IMR-90 (cell line): ENCODE measurements at regions not wholly inside any gene's neighbourhood (a gene's known extent, or its start where the extent isn't known, plus 50 kb on each side); places are given as distances from the start of the nearest gene placed in this dataset.

Source experiments
- ATAC-seq: fragments of 200-7000 bp; cut with Tn5 transposase; 2 replicates; pipeline ENCODE4 v1.9.1; 2020; ENCODE audit warnings: low read depth, mild to moderate bottlenecking, moderate library complexity
- BruUV-seq: library from RNA; stranded (reverse); fragments of 400-500 nt; replicated peaks from 2 replicates; lab custom pipeline; 2021; lab: Mats Ljungman, UMichigan
- CTCF ChIA-PET: fragments of 300-600 bp; formaldehyde crosslinking; extraction: SDS; loops from one replicate; lab custom pipeline; 2021; ENCODE audit warnings: antibody characterized with exemption; lab: Yijun Ruan, JAX
- POLR2A ChIA-PET: fragments of 300-600 bp; sonication (Branson Sonifier 250); formaldehyde crosslinking; loops from one replicate; lab custom pipeline; 2022; ENCODE audit warnings: antibody characterized with exemption; ENCODE audit not compliant: unreplicated experiment; lab: Charles Lee
- DNase-seq: peaks from one replicate; pipeline ENCODE4 v3.0.0; 2013
- H2AFZ ChIP-seq: replicated peaks from 2 replicates; pipeline ENCODE3; 2013; ENCODE audit warnings: low read length, mild to moderate bottlenecking; ENCODE audit not compliant: poor library complexity
- H2AK5ac ChIP-seq: 2 replicates; pipeline ENCODE4 v1.6.1; 2013; ENCODE audit warnings: low read depth, low read length, inconsistent platforms
- H2AK9ac ChIP-seq: replicated peaks from 2 replicates; pipeline ENCODE3; 2013; ENCODE audit warnings: mild to moderate bottlenecking, low read depth, low read length, moderate library complexity; ENCODE audit not compliant: poor library complexity
- H2BK120ac ChIP-seq: 2 replicates; pipeline ENCODE4 v1.6.1; 2013; ENCODE audit warnings: low read depth, low read length, inconsistent platforms
- H2BK15ac ChIP-seq: 3 replicates; pipeline ENCODE4 v1.6.1; 2013; ENCODE audit warnings: low read depth, low read length, inconsistent platforms
- H2BK20ac ChIP-seq: 2 replicates; pipeline ENCODE4 v1.6.1; 2013; ENCODE audit warnings: low read depth, mild to moderate bottlenecking, inconsistent platforms, low read length, moderate library complexity
- H2BK5ac ChIP-seq: 2 replicates; pipeline ENCODE4 v1.6.1; 2013; ENCODE audit warnings: mild to moderate bottlenecking, low read depth, low read length, inconsistent platforms; ENCODE audit not compliant: poor library complexity, severe bottlenecking
- H3K14ac ChIP-seq: replicated peaks from 2 replicates; pipeline ENCODE4 v1.6.1; 2013; ENCODE audit warnings: low read depth, low read length, inconsistent platforms
- H3K18ac ChIP-seq: 2 replicates; pipeline ENCODE4 v1.6.1; 2013; ENCODE audit warnings: low read depth, low read length, control low read depth
- H3K23ac ChIP-seq: 2 replicates; pipeline ENCODE4 v1.6.1; 2013; ENCODE audit warnings: low read depth, low read length, inconsistent platforms
- H3K27ac ChIP-seq: 2 replicates; pipeline ENCODE4 v1.5.1; 2013; ENCODE audit warnings: mild to moderate bottlenecking, control low read depth, low read length; ENCODE audit not compliant: insufficient read depth
- H3K27me3 ChIP-seq: 2 replicates; pipeline ENCODE4 v1.6.1; 2013; ENCODE audit warnings: low read length; ENCODE audit not compliant: control insufficient read depth, insufficient read depth
- H3K36me3 ChIP-seq: 2 replicates; pipeline ENCODE4 v1.6.1; 2013; ENCODE audit warnings: low read length, mixed read lengths; ENCODE audit not compliant: control insufficient read depth, insufficient read depth
- H3K4ac ChIP-seq: 2 replicates; pipeline ENCODE4 v1.6.1; 2013; ENCODE audit warnings: low read depth, low read length, inconsistent platforms
- H3K4me1 ChIP-seq: 2 replicates; pipeline ENCODE4 v1.6.1; 2013; ENCODE audit warnings: low read length, mixed read lengths; ENCODE audit not compliant: control insufficient read depth, insufficient read depth
- H3K4me2 ChIP-seq: 2 replicates; pipeline ENCODE4 v1.6.1; 2013; ENCODE audit warnings: low read depth, mild to moderate bottlenecking, control low read depth, low read length, moderate library complexity
- H3K4me3 ChIP-seq: 2 replicates; pipeline ENCODE4 v1.5.1; 2013; ENCODE audit warnings: low read depth, mild to moderate bottlenecking, control low read depth, low read length, moderate library complexity; ENCODE audit not compliant: insufficient read depth
- H3K56ac ChIP-seq: 2 replicates; pipeline ENCODE4 v1.6.1; 2013; ENCODE audit warnings: low read length, inconsistent platforms; ENCODE audit not compliant: insufficient read depth; ENCODE audit errors: extremely low read depth
- H3K79me1 ChIP-seq, 2 experiments: 2 replicates each; pipeline ENCODE4 v1.6.1; 2013; ENCODE audit warnings: low read length in 2 of 2, inconsistent platforms in 1 of 2, low read depth in 1 of 2
- H3K9ac ChIP-seq: 2 replicates; pipeline ENCODE4 v1.6.1; 2013; ENCODE audit warnings: low read depth, low read length, control low read depth
- H3K9me1 ChIP-seq: 2 replicates; pipeline ENCODE4 v1.6.1; 2013; ENCODE audit warnings: low read length, inconsistent platforms; ENCODE audit not compliant: insufficient read depth
- H3K9me3 ChIP-seq: 2 replicates; pipeline ENCODE4 v1.6.1; 2013; ENCODE audit warnings: low read length; ENCODE audit not compliant: control insufficient read depth, insufficient read depth
- H4K20me1 ChIP-seq: 2 replicates; pipeline ENCODE4 v1.6.1; 2013; ENCODE audit warnings: low read length, inconsistent platforms; ENCODE audit not compliant: insufficient read depth
- H4K5ac ChIP-seq: 2 replicates; pipeline ENCODE4 v1.6.1; 2013; ENCODE audit warnings: mild to moderate bottlenecking, low read depth, low read length, control low read depth
- H4K8ac ChIP-seq, 2 experiments: 2 replicates each; pipeline ENCODE4 v1.6.1; 2013; ENCODE audit warnings: low read depth in 2 of 2, low read length in 2 of 2, control low read depth in 1 of 2, inconsistent platforms in 1 of 2
- H4K91ac ChIP-seq: 2 replicates; pipeline ENCODE4 v1.6.1; 2013; ENCODE audit warnings: low read depth, low read length, inconsistent platforms; ENCODE audit not compliant: insufficient read depth
- CEBPB ChIP-seq: IDR thresholded peaks from 2 replicates; pipeline ENCODE4 v1.6.1; 2012; ENCODE audit warnings: low read depth, low read length, improper control_type of control experiment
- FOS ChIP-seq: fragments of 150-350 bp; IDR thresholded peaks from 2 replicates; pipeline ENCODE4 v1.6.1; 2016; ENCODE audit warnings: low read depth, low read length
- WGBS, 2 experiments: methylation state at CpG; one replicate each; pipeline versions ENCODE4 v1.1.5 to v1.1.7; 2013; ENCODE audit warnings: missing lambda C conversion rate in 2 of 2; ENCODE audit not compliant: insufficient read length in 1 of 2; ENCODE audit errors: extremely low coverage in 2 of 2; 5-methylcytosine and 5-hydroxymethylcytosine counted together
- dilution Hi-C: fragments of 300-500 bp; cut with HindIII; formaldehyde crosslinking; loops from one replicate; pipeline ENCODE4 v1.14.3; 2018; ENCODE audit warnings: low sequenced_read_pairs; ENCODE audit not compliant: unreplicated experiment
- in situ Hi-C: fragments of 300-500 bp; cut with MboI; formaldehyde crosslinking; loops from 3 replicates; pipeline ENCODE4 v1.14.3; 2019; ENCODE audit warnings: low sequenced_read_pairs, inconsistent platforms, mixed read lengths
- intact Hi-C: fragments of 100-400 bp; cut with micrococcal nuclease; formaldehyde crosslinking; loops from 2 replicates; pipeline ENCODE4 v1.10.0; 2022

- H4K20me1 ChIP-seq, result no peaks in the 10 kb centered on the region
- intact Hi-C loops, result no loop called here
- ChIA-PET CTCF (interaction anchor here (0.7 kb wide), 1 partner anchor 17 kb away, joined by 3 read pairs; no protein-coding TSS in a partner anchor), POLR2A (no interaction called here)
- TF ChIP-seq CEBPB (peak; percentile 62; the same call in 1 of the 2 replicates), FOS (no peak)
- H2BK15ac ChIP-seq, result no peak overlapping the region
- no peak overlapping the region for H2BK120ac ChIP-seq
- no peak overlapping the region for H3K14ac ChIP-seq
- no peak overlapping the region for H3K4me2 ChIP-seq
- H3K27ac ChIP-seq, result no peak overlapping the region
- no peak overlapping the region for H3K4ac ChIP-seq
- H3K79me1 ChIP-seq, result no peaks in the 10 kb centered on the region
- H3K23ac ChIP-seq, result no peak overlapping the region
- no peak overlapping the region for H4K91ac ChIP-seq
- H4K5ac ChIP-seq, result no peak overlapping the region
- no peak overlapping the region for H2AFZ ChIP-seq
- no peaks in the 10 kb centered on the region for H3K27me3 ChIP-seq
- H2BK5ac ChIP-seq, result no peak overlapping the region
- no peaks in the 10 kb centered on the region for H3K4me1 ChIP-seq
- no peak overlapping the region for H3K56ac ChIP-seq
- no peak overlapping the region for H3K4me3 ChIP-seq
- no peak overlapping the region for H2BK20ac ChIP-seq
- no peak overlapping the region for H4K8ac ChIP-seq
- H3K9me1 ChIP-seq, result no peaks in the 10 kb centered on the region
- no peak overlapping the region for H2AK9ac ChIP-seq
- dilution Hi-C loops, result no loop called here
- H3K18ac ChIP-seq, result no peak overlapping the region
- H3K9me3 ChIP-seq, result peaks cover 16% of the 10 kb centered on the region
- H3K36me3 ChIP-seq, result no peaks in the 10 kb centered on the region
- H2AK5ac ChIP-seq, result no peak overlapping the region
- no peak for DNase-seq
- no peak overlapping the region for H3K9ac ChIP-seq
- in situ Hi-C loops, result no loop called here
- ATAC-seq, result no peak
- no TSS peak for BruUV-seq
- WGBS, 2 experiments, result no CpG with 5 or more reads among the region's 2 CpGs
These were observed 879.6 kb upstream of the LRFN5 start for GRCh38 chr14:40727107-40727506.
